SK-N-DZ (cell line): ENCODE measurements at regions not wholly inside any gene's neighbourhood (a gene's known extent, or its start where the extent isn't known, plus 50 kb on each side); places are given as distances from the start of the nearest gene placed in this dataset.

Experiments
- DNase-seq: peaks from one replicate; pipeline ENCODE4 v3.0.0-alpha.2; 2015; ENCODE audit warnings: low spot score

DNA sequence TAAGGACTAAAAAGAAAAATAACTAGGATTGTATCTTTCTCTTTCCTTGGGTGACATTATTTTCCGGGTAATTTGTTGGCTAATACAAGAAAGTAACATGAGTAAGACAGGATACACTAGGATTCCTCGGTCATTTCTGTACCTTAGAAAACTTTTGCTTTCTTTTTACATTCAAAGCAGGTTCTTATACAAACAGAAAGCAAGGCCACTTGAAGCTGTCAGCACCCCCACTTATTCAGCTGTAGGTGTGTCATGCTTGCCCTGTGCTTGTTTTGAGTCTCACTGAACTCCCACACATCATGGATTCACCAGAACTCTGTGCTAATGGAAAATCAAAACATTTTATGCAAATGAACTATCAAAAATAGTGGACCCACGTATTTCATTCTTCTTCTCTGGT is 266.8 kb upstream of the CLEC14A start:
- DNase-seq: no peak

DNA sequence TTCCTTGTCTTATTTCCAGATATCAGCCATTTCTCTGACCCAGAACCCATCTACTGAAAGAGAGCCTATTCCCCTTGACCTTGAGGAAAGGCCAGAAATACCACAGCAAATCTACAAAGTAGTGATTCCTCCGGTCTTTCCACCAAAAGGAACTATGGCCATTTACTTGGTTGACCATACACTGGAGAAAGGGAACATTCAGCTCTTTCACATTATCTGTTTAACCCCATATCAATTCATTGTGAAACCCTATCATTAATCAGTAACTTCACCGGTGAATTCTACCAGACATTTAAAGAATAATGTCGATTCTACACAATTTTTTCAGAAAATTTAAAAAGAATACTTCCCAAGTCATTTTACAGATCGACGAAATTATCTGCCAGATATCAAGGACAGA is 265.7 kb upstream of the CLEC14A start:
- DNase-seq: no peak

DNA sequence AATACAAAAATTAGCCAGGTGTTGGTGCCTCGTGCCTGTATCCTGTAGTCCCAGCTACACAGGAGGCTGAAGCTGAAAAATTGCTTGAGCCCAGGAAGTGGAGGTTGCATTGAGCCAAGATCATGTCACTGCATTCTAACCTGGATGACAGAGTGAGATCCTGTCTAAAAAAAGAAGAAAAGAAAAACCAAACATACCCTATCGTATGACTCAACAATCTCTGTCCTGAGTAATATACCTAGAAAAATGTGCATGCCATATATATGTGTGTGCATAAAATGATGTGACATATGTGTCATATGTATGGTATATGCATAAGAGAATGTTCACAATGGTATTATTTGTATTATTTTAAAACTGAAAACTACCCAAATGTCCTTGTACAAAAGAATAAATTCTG is 261.5 kb upstream of the CLEC14A start:
- no peak for DNase-seq

DNA sequence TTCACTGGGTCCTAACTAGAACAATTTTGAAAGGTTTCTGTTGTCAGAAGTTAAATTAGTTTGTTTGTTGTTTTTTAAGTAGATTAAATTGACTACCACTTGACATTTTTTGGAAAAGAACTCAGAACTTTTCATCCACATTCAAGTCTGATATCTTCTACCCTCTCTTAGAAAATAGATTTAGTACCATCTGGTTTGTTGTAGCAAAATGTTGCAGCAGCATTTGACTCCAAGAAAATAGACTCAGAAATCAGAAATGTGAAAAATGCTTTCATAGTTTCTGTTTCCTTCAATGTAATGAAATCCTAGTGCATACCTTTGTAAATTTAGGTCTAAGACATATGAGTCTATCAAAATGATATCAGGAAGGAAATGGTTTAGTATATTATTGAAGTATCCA is 256.3 kb upstream of the CLEC14A start:
- DNase-seq: no peak

DNA sequence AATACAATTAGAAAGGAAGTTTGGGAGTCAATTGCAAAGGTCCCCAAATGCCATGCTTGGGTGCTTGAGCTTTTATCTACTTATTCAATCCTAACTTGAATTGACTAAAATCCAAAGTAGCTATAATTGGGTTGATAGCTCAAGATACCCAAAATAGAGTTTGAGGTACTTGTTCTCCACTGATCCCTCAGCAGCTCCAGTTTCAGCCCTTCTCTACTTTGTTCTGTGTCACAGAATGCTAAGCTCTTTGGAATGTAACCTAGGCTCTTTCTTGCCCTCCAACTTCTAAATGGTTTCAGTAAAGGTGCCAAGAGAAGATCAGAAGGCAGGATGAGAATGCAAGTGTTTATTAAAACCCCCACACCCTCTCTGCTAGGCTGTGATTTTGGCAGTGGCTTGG is 251.4 kb upstream of the CLEC14A start:
- DNase-seq: no peak

DNA sequence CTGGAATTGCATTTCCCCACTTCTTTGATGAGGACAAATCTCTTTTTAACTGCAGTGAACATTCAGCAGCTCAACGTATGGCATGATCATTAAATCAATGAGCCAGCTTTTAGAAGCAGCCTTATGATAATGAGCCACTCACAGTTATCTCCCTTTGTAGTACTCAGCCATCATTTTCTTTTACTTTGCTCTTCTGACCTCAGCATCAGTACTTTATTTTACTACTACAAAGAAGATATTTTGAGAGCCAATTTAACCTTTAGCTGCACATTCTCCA is 250.0 kb upstream of the CLEC14A start:
- no peak for DNase-seq

DNA sequence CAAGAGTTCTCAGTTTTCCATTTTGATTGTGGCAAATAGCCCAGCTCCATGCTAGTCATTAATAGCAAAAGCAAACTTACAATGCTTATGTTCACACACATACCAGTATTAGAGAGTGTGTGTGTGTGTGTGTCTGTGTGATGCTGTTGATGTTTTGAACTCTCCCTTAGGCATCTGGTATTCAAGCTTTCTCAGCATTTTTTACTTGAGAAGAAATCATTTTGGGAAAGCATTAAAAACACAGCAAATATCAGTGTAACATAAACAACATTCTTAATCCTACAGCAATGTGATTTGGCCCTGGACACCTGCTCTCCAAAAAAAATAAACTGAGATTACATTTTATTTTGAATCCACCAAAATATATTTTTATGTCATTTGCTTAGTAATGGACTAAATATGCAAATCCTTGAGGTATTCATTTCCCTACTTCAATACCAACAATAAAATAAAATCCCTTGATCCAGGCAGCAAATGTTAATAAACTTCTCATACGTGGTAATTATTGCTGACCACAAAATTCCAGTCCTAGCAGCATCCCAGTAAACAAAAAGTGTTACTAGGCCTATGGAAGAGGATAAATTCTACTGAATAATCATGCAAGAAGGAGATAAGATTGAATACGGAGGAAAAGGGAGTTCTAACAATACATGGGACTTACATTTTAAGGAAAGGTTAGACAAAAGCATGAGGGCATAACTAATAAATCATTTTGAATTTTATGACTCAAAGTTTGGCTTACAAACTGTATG is 249.5 kb upstream of the CLEC14A start:
- DNase-seq: no peak

DNA sequence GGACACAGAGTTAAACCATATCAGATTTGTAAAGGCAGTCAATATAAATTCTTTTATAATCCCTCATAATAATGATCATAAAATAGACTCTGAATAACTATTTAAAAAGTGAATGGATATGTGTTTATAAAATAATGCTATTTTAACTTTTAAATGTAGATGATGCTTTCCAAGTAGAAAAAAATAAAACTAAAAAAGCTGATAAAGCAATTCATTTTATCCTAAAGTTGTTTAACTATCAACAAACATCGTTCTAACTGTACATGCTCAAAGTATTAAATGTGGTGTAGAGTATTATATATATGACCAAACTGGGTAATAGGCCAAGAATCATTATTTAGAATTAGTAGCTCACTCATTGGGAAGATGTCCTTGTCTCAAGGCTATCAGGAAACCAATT is 248.3 kb upstream of the CLEC14A start:
- DNase-seq: no peak

DNA sequence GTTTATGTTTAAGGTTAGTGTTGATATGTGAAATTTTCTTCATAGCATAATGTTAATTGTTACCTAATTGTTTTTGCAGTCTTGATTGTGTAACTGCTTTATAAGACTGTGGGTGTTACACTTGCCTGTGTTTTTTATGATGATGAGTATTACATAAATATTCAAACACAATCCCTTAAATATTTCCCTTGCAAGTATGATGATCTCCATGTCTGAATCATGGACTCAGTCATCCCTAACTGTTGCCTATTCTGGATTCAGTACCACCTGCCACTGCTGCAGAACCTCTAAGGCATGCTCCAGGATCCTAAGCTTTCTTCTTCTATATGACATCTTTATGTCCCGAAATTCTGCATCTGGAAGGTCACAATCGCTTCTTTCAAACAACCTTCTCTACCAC is 246.3 kb upstream of the CLEC14A start:
- no peak for DNase-seq

DNA sequence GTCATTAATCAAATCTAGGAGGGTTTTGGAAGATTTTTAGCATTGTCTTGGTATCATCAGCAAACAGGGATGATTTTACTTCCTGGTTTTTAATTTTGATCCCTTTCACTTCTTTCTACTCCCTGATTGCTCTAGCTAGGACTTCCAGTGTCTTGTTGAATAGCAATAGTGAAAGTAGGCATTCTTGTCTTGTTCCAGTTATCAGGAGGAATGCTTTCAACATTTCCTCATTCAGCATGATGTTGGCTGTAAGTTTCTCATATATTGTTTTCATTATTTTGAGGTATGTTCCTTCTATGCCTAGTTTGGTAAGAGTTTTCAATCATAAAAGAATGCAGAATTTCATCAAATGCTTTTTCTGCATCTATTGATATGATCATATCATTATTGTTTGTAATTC is 244.2 kb upstream of the CLEC14A start:
- no peak for DNase-seq

DNA sequence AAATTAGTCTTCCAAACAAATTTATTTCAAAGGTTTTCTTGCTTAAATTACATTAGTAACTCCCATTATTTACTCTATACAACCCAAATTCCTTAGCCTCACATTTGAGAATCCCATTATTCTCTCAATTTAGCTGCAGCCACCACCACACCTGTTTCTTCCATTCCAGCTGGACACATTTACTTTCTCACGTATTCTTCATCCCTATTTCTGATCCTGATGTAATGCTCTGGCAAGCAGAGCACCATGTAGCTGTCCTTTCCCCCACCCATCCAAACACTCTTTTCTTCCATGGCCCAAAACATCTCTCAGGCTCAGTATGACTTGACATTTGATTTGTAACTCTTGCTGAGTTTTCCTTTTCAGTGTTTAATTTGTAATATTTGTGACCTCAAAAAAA is 240.2 kb upstream of the CLEC14A start:
- DNase-seq: no peak

DNA sequence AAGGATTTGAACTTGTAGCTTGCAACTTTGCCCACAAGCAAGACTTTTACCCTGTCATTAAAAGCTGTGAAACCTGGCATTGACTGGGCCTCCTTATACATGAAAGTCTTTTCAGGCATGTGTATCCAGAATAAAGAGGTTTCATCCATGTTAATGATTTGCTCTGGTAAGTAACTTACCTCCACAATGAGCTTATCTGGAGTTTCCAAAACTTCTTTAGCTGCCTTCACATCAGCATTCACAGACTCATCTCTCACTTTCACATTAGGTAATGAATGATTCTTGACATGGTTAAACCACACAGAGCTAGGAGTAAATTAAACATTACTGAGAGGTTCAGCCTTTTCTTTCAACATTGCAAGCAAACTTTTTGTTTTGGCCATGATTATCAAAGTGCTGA is 234.4 kb upstream of the CLEC14A start:
- no peak for DNase-seq

DNA sequence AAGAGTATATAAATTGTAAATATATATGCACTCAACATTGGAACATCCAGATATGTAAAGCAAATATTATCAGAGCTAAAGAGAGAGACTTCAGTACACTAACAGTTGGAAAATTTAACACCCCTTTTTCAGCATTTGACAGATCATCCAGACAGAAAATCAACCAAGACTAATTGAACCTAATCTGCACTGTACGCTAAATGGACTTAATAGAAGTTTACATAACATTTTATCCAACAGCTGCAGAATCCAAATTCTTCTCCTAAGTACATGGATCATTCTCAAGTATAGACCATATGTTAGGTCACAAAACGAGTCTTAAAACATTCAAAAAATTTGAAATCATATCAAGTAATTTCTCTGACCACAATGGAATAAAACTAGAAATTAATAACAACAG is 229.1 kb upstream of the CLEC14A start:
- DNase-seq: no peak

DNA sequence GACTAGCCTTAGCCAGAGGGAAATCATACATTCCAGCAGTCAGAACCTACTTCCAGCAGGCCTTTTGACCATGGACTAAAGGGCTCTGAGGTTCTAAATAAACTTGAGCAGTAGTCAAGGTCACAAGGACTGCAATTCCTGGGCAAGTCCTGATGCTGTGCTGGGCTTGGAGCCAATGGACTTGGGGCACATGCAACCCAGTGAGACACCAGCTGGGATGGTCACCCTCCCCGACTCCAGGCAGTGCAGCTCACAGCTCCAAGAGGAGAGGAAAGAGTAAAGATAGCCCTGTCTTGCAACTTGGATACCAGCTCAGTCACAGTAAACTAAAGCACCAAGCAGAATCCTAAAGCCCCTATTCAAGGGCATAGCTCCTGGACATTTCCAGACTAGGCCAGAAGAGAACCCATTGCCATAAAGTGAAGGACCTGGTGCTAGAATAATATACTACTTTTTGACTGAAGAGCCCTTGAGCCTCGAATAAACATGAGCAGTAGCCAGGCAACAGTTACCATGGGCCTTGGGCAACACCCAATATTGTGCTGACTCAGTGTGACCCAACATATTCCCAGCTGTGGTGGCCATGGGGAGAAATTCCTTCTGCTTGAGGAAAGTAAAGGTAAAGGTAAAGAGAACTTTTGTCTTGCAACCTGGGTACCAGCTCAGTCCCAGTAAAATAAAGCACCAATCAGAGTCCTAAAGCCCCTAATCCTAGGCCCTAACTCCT is 226.2 kb upstream of the CLEC14A start:
- no peak for DNase-seq

DNA sequence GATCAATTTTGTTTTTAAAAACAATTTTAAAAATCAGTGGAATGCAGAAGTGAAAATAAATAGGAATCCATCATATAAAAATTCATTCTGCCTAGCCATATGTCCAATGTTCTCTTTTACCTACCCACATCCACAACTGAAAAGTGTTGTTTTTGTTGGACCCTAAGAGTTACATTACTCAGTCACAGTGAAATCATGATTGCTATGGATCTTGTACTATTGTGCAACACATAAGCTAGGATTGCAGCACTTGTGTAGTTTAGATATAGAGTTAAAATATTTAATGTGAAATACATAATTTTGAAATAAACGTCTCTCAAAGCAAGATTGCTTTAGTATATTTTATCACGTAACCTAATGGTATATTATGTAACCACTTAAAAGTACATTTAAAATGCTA is 213.3 kb upstream of the CLEC14A start:
- no peak for DNase-seq

DNA sequence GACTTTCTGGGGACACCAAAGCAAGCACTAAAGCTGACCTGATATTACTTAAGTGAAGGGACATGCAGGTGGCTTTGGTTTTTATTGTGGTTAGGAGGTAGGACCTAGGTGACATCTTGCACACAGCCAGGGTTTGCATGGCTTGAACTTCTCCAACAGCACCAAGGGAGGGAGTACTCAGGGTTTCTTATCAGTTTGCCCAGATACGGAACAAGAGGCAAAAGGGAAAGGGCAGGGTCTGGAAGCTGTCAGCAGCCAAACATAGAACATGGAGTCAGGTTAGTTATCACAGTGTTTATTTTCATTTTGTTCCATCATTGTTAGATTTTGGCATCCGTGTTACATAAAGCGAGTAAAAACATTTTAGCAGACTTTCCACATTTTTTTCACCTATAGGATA is 186.3 kb upstream of the CLEC14A start:
- DNase-seq: no peak

DNA sequence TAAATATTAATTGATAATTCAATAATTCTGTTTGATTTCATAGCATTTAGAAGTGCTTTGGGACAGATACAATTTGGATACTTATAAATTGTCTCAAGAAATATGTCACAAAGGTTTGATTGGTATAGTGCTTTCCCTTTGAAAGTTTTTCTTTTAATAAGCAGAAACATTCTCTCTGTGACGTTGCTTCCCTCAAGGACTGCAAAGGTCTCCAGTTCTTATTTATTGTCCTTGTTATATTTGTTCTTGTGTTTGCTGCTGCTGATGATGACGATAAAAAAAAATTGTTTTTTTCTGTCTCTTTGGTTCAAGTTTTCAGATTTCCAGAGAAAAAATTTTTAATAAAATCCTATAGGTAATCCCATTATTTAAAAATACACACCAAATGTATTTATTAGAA is 176.3 kb upstream of the CLEC14A start:
- no peak for DNase-seq

DNA sequence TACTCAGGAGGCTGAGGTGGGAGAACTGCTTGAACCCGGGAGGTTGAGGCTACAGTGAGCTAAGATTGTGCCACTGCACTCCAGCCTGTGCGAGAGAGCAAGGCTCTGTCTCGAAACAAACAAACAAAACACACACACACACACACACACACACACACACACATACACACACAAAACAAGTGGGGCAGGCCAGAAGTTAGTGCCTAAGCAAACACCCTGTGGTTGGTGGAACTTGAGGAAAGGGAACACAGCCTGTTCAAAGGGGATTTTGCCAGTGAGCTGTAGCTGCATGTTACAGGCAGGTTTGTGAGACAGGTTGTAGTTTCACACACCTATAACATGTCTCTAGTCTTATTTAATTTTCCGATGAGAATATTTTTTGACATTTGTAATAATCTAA is 175.3 kb upstream of the CLEC14A start:
- no peak for DNase-seq

DNA sequence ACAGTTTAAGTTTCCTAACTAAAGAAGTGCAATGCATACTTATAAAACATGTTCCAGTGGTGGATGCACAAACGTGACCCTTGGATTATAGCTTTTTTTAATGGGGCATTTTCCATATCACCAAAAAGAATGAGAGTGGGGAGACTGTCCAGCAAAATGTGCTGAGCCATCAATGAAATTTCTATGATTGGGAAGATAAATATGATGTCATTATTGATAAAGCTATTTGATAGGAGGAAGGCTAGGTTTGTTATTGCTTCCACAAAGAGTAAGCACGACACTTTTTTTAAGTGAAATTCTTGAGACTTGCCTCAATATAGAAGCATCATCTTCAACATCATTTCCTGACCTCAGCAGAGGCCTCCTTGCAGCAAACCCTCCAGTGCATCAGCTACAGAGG is 174.6 kb upstream of the CLEC14A start:
- DNase-seq: no peak

DNA sequence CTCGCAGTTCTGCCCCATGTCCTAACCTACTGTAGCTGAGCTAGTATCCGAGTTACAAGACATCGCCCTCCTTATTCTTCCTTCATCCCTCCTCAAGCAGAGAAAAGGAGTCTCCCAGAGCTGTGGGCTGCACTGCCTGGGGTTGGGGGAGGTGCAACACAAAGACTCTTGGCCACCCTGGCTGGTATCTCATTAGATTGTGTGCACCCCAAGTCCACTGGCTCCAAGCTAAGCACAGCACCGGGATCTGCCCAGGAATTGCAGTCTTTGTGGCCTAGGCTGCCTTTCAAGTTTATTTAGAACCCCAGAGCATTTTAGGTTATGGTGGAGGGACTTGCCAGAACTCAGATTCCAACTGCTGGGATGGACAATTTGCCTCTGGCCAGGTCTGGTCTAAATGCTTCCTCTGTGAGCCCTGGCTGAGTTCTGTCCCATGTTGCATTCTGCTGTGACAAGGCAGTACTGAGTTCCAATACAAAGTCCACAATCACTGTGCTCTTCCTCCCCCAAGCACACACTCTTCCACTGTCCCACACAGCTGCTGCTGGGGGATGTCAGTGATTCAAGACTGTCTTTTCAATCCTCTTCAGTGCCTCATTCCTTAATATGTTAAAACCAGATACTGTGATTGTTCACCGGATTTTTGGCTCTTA is 169.6 kb upstream of the CLEC14A start:
- DNase-seq: no peak

DNA sequence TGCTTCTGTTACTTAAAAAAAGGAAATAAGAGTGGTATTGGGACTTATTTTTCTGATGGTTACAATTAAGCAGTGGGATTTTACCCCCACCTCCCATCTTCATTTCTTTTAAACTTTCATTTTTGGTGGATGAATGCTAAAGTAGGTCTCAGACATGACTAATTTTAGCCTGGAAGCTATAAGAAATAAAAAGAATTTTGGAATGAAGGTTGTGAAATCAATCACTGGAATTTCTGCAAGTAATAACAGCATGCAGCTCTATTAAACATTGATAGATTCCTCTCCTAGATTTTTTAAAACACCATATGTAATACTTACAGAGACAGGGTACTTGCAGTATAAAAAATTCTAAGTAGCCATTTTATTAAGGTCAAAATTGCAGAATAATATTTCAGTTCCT is 164.2 kb upstream of the CLEC14A start:
- no peak for DNase-seq

DNA sequence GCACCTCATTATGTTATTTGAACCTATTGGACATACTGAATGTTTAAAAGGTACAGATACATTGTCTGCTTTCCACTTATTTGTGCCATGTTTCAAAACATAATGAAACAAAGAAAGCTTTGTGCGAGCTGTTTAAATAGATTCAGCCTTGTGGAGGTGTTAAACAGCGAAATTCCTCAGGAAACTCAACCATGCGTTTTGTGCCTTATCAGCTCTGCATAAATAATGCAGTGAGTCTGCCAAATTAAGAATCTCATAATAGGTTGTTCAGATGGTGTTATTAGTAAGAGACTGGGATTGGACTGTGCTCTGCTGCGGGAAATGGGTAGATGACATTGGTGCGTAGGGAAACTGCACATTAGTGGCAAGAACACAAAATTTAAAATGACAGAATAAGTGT is 163.7 kb upstream of the CLEC14A start:
- no peak for DNase-seq

DNA sequence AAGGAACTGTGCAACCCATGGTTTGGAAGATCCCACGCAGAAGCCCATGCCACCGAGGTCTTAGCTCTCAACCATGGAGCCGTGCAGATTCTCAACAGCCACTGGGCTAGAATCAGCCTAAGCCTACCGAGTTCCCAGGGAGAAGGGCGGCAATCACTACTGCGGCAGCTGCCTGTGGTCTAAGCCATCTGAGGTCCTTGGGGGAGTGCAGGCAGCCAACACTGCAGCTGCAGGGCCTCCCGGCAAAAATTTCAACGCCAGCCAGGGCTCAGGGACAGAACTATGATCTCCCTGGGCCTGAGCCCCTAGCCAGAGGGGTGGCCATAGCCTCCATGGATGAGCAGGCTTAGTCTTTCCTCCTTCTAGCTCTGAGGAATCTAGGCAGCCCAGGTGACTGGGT is 156.8 kb upstream of the CLEC14A start:
- no peak for DNase-seq
